Stimulated activated CD4-positive, alpha-beta T cell treated with anti-CD3 and anti-CD28 coated beads, Interleukin-2, amount 100 ng/mL, for 4 hours (primary cell): ENCODE measurements at regions not wholly inside any gene's neighbourhood (a gene's known extent, or its start where the extent isn't known, plus 50 kb on each side); places are given as distances from the start of the nearest gene placed in this dataset.

Source experiments
- DNase-seq: peaks from one replicate; pipeline ENCODE4 v3.0.0-alpha.2; 2020; ENCODE audit warnings: low read depth

- no peak for DNase-seq
Observed at GRCh38 chr12:116456330-116457082, 102.7 kb upstream of the MAP1LC3B2 start.

- DNase-seq, result no peak
Observed at GRCh38 chr12:116458492-116458891, 100.7 kb upstream of the MAP1LC3B2 start.

- DNase-seq, result no peak
Observed at GRCh38 chr12:116459011-116459875, 99.9 kb upstream of the MAP1LC3B2 start.

GRCh38 chr12:116459916-116460663 lies 99.1 kb upstream of the MAP1LC3B2 start:
- DNase-seq, result no peak

GRCh38 chr12:116461060-116461459 lies 98.1 kb upstream of the MAP1LC3B2 start:
- no peak for DNase-seq

GRCh38 chr12:116463366-116463765 lies 95.8 kb upstream of the MAP1LC3B2 start:
- DNase-seq, result no peak

- no peak for DNase-seq
Observed at GRCh38 chr12:116465407-116465806, 93.8 kb upstream of the MAP1LC3B2 start.

GRCh38 chr12:116465856-116466255 lies 93.3 kb upstream of the MAP1LC3B2 start:
- no peak for DNase-seq

GRCh38 chr12:116466536-116466935 lies 92.6 kb upstream of the MAP1LC3B2 start:
- no peak for DNase-seq

- DNase-seq, result no peak
Observed at GRCh38 chr12:116469344-116469743, 89.8 kb upstream of the MAP1LC3B2 start.

- no peak for DNase-seq
Observed at GRCh38 chr12:116471544-116471943, 87.6 kb upstream of the MAP1LC3B2 start.

GRCh38 chr12:116472193-116472592 lies 87.0 kb upstream of the MAP1LC3B2 start:
- DNase-seq, result no peak

GRCh38 chr12:116473416-116473815 lies 85.8 kb upstream of the MAP1LC3B2 start:
- no peak for DNase-seq

- DNase-seq, result no peak
Observed at GRCh38 chr12:116474331-116474730, 84.8 kb upstream of the MAP1LC3B2 start.

- DNase-seq, result no peak
Observed at GRCh38 chr12:116474899-116475298, 84.3 kb upstream of the MAP1LC3B2 start.

GRCh38 chr12:116476227-116476822 lies 82.9 kb upstream of the MAP1LC3B2 start:
- no peak for DNase-seq

GRCh38 chr12:116478243-116478773 lies 80.9 kb upstream of the MAP1LC3B2 start:
- DNase-seq, result no peak

- no peak for DNase-seq
Observed at GRCh38 chr12:116480210-116480810, 78.9 kb upstream of the MAP1LC3B2 start.

GRCh38 chr12:116481726-116482125 lies 77.5 kb upstream of the MAP1LC3B2 start:
- DNase-seq, result no peak

- no peak for DNase-seq
Observed at GRCh38 chr12:116482179-116482578, 77.0 kb upstream of the MAP1LC3B2 start.

GRCh38 chr12:116482859-116483258 lies 76.3 kb upstream of the MAP1LC3B2 start:
- no peak for DNase-seq
